ENCODE measurements at regions not wholly inside any gene's neighbourhood (a gene's known extent, or its start where the extent isn't known, plus 50 kb on each side); places are given as distances from the start of the nearest gene placed in this dataset.

DNA sequence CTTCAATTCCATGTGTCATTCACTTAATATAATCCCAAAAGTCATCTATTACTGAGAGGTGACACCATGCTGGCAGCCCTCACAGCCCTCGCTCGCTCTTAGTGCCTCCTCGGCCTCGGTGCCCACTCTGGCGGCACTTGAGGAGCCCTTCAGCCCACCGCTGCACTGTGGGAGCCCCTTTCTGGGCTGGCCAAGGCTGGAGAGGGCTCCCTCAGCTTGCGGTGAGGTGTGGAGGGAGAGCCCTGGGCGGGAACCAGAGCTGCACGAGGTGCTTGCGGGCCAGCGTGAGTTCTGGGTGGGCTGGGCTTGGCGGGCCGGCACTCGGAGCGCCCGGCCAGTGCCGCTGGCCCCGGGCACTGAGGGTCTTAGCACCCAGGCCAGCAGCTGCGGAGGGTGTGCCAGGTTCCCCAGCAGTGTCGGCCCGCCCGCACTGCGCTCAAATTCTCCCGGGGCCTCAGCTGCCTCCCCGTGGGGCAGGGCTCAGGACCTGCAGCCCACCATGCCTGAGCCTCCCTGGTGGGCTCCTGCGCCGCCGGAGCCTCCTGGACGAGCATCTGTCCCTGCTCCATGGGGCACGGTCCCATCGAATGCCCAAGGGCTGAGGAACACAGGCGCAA, 374.1 kb downstream of the ELAVL2 start:
- DNase-seq = no peak

DNA sequence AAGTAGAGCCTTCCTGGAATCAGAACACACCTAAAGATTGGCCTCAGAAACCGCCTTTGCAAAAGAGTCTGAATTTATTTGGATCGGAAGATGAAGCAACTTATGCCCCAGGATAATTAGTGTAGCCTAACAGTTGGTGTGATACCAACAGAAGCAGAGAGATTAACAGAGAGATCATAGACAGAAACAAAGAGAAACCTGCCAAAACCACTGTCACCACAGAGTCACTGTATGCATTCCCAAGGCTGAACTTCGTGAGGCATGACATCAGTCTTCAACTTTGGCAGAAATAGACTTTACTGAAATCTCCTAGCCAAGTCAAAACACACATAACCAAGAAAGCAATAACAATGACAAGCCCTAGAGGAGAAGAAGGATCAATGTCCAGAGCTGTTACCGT, 361.8 kb downstream of the ELAVL2 start:
- no peak for DNase-seq

DNA sequence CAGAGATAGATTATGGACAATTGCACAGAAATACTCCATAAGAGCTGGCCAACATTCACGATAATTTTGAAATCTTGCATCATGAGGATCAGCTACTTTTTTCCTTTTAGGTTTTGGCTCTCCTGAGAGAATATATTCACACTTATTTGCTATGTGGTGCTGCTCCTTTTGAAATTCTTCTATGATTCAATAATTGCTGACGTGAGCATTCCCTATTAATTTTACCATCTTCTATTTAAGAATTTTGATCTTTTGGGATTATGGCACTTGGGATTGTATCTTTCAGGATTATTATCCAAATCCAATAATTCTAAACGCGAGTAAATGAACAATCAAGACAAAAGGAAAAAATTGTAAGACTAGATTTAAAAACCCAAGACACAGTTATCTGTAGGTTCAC, 358.8 kb downstream of the ELAVL2 start:
- DNase-seq = no peak

DNA sequence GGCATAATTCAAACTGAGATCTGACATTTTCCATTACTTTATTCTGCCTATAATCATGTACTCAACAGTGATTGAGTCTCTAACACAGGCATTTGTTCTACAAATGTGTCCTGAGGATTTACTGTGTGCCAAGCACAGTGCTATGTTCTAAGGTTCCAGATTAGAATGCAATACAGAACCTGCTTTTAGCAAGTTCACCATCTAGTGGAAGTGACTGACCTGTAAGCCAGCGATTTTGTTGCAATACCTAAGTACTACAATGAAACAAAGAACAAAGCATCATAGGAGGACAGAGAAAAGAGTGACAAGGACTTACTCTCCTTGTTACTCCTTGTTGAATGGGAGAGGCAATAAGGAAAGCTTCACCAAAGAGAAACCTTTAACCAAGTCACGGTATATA, 348.1 kb downstream of the ELAVL2 start:
- no peak for DNase-seq

DNA sequence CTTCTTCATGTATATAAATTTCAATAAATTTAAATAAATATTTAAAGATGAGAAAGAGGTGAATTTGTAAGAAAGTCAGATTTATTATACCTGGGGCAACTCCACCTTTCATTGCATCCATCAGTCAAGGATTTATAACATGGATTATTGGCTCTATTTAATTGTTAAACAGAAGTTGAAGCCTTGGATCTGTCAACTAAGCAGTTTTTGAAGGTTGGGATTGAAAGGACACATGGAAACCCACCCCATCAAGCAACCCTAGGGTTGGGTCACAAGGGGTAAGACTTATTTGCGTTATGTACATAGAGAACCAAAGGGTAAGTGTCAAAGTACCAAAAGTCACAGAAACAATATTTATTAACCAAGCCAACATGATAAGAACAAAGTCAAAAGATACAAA, 342.5 kb downstream of the ELAVL2 start:
- DNase-seq = no peak

DNA sequence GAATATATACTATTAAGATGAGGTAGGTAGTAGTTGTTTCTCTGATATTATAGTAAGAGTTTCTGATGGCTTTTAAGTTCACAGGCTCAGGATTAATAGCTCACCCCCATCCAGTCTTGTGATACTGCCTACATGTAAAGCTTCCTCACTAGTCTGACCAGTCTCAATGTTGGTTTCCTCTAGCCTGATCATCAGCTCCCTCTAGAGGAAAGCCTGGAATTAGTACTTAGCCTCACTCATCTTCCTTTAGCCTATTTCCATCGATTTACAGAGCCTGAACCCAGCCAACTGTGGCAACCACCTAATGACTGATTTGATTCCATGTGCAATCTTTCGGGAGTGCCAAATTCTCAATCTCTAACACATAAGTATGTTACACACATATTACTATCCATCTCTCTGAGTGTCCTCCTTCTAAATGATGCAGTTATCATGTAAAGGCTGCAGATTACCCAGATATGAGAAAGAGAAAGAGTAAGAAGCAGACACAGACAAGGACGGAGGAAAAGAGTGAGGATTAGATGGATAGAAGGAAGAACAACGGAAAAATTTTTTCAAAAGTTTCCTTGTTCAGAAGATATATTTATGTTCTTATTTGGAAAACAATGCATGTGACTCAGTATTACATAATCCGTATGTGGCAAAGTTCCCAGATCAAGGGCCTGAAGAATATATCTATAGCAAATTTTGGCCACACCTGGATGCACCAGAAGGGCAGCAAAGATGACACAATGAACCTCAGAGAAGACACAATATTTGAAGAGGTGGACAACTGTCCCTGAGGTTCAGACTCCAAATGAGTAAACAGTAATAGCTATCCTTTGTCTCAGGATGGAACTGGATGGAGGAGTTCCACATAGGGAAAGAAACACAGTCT, 333.7 kb downstream of the ELAVL2 start:
- DNase-seq = peak; percentile 39

DNA sequence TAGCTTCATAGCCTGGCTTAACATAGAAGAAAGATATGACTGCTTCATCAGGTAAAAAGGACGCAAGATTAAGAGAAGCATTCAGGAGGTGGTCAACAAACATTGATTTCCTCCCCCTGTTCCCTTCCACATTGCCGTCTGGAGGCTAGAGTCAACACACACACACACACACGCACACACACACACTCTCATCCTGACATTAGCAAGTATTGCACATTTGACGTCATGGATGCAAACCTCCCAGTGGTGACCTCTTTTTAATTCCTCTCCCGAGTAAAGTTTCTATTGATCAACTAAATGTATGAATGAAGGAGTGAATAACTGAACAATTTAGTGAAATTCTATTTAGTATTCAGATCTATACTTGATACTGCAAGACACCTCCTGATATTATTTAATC, 332.8 kb downstream of the ELAVL2 start:
- DNase-seq = no peak

DNA sequence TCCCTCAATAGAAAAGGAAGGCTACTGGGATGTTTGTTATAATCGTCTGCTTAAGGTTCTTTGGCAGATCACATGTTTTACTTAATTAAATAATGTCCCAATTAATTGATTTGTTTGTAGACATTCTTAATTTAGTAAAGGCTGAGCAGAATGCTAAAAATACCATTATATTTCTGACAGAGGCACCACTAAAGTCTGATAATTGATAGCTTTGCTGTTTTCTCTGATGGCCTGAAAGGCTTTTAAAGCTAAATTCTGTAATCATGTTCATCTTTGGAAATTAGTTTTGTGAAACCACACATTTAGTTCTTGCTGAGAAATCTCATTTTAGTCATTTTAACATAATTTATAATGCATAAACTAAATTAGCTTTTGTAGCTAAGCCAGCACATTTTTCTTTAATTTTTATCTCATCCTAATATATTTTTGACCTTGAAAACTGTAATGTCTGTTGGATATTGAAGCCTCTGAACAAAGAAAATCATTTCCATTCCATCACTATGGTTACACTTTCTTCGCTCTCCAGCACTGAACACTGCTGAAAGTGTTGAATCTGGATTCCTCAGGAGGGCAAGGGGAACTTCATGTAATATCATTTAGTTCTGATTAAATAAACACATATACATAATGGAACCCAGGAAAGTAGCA, 329.4 kb downstream of the ELAVL2 start:
- no peak for DNase-seq

DNA sequence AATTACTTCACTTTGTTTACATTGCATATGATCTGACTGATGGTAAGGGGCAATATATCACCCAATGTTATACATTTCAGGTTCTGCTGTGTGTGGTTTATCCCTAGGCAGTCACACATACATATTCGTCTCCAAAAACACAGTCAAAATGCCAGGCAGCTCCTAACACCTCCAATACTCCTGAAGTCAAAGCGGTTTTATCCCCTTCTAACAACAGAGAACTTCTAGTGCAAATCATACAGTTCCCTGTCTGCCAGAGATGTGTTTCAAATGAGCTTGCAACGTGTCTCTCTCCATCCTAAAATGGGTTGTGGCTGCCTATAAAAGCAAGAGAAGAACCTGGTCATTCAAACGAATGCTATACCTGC, 328.9 kb downstream of the ELAVL2 start:
- no peak for DNase-seq

DNA sequence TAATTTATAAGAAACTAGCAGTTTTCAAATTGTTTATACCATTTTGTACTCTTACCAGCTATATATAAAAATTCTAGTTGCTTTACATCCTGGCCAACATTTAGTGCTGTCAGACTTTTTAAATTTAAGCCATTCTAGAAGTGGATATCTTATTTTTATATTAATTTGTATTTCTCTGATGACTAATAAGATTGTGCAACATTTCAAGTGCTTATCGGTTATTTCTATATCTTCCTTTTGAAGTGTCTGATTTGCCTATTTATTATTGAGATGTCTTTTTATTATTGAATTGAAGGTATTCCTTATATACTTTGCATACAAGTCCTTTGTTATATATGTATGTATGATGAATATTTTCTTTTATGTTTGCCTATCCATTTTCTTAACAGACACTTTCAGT, 324.0 kb downstream of the ELAVL2 start:
- no peak for DNase-seq

DNA sequence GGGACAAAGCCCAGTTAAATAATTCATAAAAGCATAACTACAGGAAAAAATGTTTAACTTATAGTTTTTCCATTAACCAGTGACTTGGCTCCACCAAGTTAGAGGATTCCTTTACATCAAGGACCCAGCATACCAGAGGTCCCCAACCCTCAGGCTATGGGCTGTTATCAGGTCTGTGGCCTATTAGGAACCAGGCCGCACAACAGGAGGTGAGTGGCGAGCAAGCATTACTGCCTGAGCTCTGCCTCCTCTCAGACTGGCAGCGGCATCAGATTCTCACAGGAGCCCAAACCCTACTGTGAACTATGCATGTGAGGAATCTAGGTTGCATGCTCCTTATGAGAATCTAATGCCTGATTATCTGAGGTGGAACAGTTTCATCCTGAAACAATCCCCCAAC, 303.1 kb downstream of the ELAVL2 start:
- DNase-seq = no peak

DNA sequence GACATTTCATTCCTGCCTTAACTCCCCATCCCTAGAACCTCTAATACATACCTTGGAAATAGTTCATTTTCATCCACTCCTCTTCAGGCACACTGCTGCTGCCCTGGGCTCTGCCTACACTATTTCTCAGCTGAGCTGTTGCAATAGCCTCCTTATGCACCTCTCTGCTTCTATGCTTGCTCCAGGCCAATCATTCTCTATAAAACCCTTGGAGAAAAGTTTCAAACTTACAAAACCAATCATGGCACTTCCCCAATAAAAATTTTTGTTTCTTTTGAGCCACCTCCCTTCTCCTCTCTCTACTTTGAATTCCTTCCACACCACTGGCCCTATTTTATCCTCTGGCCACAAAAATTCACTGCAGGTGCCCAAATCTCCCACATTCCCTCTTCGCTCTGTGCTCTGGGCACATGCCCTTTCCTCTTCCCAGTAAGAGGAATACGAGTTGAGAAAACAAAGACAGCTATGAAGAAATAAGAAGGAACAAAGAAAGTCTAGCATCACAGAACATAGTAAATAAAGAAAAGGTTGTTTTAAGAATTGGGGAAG, 301.4 kb downstream of the ELAVL2 start:
- DNase-seq = no peak

DNA sequence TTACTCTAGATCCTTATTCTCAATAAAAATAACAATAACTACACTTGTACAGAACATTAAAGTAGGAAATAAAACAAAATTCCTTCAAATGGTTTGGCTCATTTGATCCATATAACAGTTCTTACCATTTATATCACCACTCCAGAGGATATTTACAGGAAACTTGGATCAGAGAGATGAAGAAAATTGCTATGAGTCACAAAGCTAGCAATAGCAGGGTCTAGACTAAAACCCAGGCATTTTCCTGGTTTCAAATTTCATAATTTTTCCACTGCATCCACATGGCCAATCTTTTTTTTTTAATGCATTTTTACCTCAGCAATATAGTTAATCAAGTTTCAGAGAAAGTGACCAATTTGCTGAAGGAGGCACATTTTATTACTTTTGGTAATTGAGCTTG, 299.2 kb downstream of the ELAVL2 start:
- DNase-seq = no peak

DNA sequence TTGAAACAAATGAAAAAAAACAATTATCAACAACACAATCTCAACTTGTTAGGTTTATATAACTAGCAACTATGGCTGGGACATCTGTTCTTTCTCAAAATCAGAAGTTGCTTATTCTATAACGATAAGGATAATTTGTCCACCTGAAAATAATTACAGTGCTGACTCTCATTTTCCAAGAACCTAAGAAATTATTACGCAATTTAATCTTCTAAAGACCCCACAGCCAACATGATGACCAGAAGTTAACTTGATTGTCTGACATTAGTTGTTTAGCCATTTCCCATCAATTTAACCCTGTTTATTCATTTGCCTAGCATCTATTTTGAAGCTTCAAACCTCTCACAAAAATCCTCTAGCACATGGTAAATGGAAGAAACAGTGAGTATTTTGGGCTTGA, 293.8 kb downstream of the ELAVL2 start:
- DNase-seq = no peak

DNA sequence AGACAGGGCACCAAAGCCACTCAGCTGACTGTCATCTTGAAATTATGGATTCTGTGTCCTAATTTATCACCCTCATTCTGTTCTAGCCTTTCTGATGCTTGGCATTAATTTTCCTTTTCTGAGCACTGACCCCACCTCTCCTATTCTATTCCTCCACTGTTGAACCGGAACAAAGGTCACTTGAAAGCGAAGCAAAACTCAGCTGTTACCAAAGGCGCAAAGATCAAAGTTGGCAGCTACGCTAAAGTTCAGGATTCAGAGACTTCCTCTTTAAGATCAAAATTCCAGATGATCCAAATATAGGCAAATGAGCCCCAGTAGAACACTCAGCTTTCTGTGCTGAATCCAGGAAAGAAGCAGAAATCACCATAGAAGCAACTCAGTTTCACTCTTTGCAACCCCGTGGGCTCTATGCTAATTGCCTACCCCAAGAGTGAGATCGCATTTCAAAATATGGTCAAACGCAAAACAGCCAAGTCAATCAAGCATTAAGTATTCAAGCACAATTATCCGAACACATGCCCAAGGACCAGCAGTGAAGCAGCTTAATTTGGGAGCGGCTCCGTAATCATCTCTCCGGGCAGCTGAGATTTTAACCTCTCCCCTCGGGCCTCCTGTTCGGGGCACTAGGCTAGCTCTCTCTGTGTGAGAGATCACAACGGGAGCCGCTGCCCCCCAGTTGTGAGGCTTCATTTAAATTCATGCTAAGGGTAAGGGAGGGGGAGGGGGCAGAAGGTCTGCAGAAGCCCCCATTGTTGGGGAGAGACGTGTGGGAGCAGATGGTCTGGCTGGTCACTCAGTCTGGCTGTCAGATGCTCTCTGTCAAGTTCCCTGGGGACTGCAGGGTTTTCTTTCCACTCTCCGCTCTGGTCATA, 288.6 kb downstream of the ELAVL2 start:
- DNase-seq = peak; percentile 17

DNA sequence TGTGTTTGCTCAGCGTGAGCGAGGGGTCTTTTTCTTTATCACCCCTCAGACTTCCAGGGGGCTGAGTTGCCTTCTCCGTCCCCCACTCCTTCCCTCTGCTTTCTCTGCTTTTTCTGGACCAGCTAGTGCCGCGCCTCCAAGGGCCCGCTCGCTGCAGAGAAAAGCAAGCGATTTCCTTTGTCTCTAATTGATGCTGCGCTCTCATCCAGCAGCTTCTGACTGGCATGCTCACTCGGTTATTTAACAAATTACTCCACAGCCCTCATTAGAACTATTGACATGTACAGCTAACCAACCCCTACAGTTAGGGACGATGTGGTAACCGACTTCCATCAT, 288.0 kb downstream of the ELAVL2 start:
- peak; percentile 6 for DNase-seq

DNA sequence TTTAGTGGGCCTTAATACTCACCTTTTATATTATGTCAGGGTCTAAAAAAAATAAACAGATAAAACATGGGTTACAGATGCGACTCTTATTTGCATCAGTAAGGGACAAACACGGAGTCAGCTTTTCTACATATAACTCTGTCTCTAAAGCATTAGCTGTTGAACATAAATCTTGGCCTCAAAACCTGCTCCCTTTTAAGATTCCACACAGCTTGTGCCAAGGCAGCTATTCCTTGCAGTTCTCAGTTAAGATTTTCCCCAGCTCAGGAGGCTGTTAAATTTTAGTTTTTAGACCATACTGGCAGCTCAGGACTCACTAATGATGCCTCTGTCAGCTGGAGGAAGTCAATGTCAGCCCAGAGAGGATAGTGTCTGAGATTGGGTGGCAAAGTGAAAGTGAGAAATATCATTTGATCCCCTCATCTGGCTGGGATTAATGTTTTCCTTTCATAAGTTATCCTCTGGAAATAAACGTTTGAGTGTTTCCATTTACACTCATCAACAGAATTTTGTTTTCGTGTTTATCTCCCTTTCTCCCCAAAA, 287.5 kb downstream of the ELAVL2 start:
- DNase-seq = peak; percentile 21

DNA sequence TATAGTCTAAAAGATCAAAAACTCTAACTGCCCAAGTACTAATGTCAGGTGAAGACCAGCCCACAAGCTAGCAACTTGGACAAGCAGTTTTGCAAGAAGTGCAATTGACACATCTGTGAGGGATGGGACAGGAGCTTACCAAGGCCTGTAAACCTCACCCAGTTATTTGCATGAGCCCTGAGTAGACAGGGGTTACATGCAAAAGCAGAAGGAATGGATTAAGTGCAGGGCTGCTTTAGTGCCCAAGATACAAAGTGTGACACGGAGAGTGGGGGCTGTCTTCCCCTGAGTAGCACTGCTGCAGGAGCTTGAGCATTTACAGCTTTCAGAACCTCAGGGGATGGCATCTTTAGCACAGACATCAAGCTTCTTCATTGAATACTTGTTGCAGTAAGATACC, 286.7 kb downstream of the ELAVL2 start:
- no peak for DNase-seq

DNA sequence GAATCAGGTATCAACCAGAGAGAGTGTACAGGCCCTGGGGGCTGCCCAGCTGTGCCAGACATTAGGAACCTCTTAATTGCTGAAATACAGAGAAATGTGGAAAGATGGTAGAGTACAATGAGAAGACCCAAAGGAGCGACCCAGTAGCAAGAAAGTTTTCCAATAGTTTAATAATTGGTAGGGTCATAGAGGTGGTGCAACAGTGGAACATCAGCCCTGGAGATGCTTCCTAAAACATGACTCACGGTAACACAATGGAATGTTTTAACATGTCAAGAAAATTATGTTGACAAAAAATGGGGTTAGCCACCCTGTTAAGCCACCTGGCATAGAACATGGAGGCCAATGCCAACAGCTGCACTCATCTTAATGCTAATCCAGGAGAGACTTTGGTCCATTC, 284.1 kb downstream of the ELAVL2 start:
- DNase-seq = no peak

DNA sequence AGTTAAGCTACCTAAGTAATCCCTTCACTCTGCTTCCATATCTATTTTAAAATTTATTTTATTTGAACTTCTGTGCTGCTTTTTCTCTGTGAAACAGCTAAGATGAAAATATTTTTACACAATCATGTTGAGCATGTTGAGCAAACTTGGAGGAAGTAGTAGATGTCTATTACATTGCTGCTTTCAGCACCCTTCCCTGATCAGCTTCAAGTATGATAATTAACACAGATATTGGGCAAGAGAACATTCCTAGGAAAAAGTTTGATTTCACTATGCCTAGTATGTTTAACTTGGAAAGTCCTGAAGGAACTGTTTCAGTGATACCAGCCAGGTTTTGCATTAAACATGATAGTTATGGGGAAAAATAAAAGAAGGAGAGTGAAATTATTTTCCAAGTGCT, 283.6 kb downstream of the ELAVL2 start:
- no peak for DNase-seq

DNA sequence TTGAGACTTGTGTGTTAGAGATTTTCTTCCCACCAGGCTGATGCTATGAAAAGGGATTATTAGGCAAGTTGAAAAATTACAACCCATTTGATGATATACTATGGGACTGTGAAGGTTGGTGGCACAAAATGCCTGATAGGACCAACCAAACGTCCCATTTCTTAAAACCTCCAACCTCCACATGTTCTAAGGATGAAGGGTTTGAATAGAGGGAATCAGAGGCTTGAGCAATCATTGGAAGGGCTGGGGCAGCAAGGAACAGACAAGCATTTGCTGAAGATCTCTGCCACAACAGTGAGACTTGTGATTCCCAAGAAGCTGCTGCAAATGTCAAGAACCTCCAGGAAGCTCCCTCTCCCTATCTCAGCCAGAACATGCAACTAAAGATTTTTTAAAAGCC, 283.1 kb downstream of the ELAVL2 start:
- no peak for DNase-seq

DNA sequence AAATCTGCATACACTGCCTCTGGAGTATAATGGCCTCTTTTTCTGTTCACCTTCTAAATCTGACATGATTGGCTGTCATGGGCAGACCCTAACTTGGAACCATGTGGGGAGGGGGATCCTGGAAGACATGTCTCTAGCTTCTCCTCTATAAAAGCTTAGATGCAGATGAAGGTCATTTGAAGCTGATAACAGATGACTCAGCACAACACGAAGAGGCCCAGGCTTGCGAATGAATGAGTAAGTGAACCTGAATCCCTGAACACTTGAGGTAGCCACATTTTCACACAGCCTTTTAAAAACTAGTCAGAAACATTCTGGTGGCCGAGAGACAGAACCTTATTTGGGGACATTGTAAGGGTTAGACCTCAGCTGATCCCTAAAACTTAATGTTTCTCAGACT, 282.6 kb downstream of the ELAVL2 start:
- DNase-seq = no peak

DNA sequence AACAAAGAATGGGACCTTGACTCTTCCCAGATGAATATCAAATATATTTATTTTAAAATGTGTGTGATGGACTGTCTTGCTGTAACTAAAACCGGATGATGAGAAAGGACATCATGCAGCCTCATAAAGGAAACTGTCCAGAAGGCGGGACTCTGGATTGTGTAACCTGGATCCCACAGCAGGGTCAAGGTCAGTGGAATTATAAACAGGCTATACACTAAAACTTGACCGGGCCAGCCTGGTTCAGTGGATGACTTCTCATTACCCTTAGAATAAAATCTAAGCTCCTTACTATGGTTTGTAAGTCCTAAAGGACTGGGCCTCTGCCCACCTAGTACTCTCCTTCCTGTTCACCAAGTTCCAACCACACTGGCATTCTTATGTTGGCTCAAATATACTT, 280.3 kb downstream of the ELAVL2 start:
- no peak for DNase-seq

Measured in hindlimb muscle (tissue), 1 donor.